HL-60 (cell line): ENCODE measurements at regions not wholly inside any gene's neighbourhood (a gene's known extent, or its start where the extent isn't known, plus 50 kb on each side); places are given as distances from the start of the nearest gene placed in this dataset.

Experiments
- CTCF ChIP-seq: IDR thresholded peaks from one replicate; pipeline ENCODE4 v1.5.1; 2011; ENCODE audit warnings: low read length, control low read depth, inconsistent platforms; ENCODE audit not compliant: insufficient read depth
- POLR2AphosphoS5 ChIP-seq: IDR thresholded peaks from 2 replicates; pipeline ENCODE4 v1.6.1; 2012; ENCODE audit warnings: low read depth
- REST ChIP-seq: IDR thresholded peaks from 2 replicates; pipeline ENCODE4 v1.6.1; 2012; ENCODE audit warnings: low read depth; ENCODE audit not compliant: insufficient replicate concordance

DNA sequence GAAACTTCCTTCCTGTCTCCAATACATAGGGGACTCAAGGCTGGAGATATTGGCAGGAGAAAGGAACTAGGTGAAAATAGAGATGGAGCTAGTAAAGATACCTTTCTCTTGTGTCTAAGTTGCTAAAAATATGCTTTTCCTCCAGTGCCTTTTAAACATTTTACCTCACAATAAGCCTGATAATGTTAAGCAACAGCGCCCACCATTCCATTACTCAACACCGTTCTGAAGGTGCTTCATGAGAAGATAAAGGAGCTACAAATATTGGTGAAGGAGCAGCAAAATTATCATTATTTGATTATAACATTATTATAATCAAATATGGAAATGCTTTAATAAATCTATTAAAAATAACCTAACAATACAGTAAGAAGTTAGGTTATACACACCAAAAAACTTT, 83.6 kb upstream of the BARX2 start:
- TF ChIP-seq CTCF (no peak), REST (no peak), POLR2AphosphoS5 (no peak)
